ENCODE measurements at regions not wholly inside any gene's neighbourhood (a gene's known extent, or its start where the extent isn't known, plus 50 kb on each side); places are given as distances from the start of the nearest gene placed in this dataset.
"Not testable (repeated sequence)": the region's sequence is repeated elsewhere in the genome, so short reads cannot be mapped to it uniquely, and the experiment has no call there.

DNA sequence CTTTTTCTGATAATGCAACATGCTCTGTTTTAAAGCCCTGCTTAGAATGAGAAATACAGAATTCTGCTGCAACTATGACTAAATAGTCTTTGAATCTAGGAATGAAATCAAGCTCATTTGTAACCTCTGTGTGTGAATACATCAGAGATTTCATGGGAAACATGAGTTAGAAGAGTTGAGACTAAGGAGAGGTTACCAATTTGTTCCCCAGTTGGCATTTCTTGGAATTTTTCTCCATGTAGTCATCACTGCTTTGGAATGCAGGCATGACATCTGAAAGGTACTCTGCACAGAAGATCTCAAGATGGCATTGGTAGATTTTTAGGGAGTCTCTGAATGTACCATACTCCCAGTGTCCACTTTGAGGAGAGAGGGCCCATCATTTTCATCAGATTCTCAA lies 237.2 kb downstream of the TFAP2A start:
- H3K4me1 ChIP-seq (replicated peaks in 1 of 2) = no peaks in the 10 kb centered on the region
- intact Hi-C loops (cut with DNase I) = no loop called here
- DNase-seq = no peak
- H3K9me3 ChIP-seq (replicated peaks in 1 of 3) = no peaks in the 10 kb centered on the region
- H3K4me3 ChIP-seq = no peak overlapping the region
- H3K36me3 ChIP-seq (replicated peaks in 1 of 2) = no peaks in the 10 kb centered on the region
- H3K27ac ChIP-seq = no peak overlapping the region
- no peaks in the 10 kb centered on the region for H3K27me3 ChIP-seq
- no peak for TF ChIP-seq POLR2A (IDR thresholded peaks at IDR 0.05)
- TF ChIP-seq, protein P1, sequence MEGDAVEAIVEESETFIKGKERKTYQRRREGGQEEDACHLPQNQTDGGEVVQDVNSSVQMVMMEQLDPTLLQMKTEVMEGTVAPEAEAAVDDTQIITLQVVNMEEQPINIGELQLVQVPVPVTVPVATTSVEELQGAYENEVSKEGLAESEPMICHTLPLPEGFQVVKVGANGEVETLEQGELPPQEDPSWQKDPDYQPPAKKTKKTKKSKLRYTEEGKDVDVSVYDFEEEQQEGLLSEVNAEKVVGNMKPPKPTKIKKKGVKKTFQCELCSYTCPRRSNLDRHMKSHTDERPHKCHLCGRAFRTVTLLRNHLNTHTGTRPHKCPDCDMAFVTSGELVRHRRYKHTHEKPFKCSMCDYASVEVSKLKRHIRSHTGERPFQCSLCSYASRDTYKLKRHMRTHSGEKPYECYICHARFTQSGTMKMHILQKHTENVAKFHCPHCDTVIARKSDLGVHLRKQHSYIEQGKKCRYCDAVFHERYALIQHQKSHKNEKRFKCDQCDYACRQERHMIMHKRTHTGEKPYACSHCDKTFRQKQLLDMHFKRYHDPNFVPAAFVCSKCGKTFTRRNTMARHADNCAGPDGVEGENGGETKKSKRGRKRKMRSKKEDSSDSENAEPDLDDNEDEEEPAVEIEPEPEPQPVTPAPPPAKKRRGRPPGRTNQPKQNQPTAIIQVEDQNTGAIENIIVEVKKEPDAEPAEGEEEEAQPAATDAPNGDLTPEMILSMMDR (IDR thresholded peaks at IDR 0.05) = no peak

DNA sequence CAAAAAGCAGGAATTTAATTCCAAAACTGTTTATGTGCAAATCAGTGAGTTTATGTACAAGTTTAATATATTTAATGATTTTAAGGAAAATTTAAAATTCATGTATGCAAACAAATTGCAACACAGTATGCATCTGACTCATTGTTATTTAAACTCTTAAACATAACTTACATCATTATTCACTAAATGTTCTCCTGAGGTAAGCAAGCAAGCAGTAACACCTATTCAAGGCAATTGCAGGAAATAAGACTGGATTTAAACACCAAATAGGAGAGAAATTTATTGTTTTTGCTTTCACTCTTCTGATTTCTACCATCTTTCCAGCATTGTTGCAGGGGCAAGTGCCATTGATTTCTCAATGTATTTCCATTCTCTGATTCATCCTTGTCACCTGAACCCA lies 239.5 kb downstream of the TFAP2A start:
- Histone ChIP-seq H3K4me1 (replicated peaks in 1 of 2) (no peaks in the 10 kb centered on the region), H3K9me3 (replicated peaks in 1 of 3) (no peaks in the 10 kb centered on the region), H3K27me3 (no peaks in the 10 kb centered on the region), H3K4me3 (no peak overlapping the region), H3K36me3 (replicated peaks in 1 of 2) (no peaks in the 10 kb centered on the region), H3K27ac (no peak overlapping the region)
- TF ChIP-seq POLR2A (IDR thresholded peaks at IDR 0.05) = no peak
- TF ChIP-seq, protein P1 (IDR thresholded peaks at IDR 0.05) = no peak
- DNase-seq = no peak
- intact Hi-C loops (cut with DNase I) = no loop called here

DNA sequence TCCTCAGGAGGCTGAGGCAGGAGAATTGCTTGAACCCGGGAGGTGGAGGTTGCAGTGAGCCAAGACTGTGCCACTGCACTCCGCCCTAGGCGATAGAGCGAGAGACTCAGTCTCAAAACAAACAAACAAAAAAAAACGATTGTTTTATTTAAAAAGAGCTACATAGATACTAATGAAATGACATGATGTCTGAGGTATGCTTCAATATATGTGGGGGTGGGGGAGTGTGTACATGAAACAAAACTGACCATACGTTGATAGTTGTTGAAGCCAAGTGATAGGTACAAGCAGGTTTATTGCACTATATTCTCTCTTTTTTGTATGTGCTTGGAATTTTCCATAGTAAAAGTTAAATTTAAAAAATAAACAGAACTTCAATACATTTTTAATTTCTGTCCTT lies 240.1 kb downstream of the TFAP2A start:
- no peaks in the 10 kb centered on the region for H3K9me3 ChIP-seq (replicated peaks in 1 of 3)
- no peak for DNase-seq
- intact Hi-C loops (cut with DNase I) = no loop called here
- no peaks in the 10 kb centered on the region for H3K27me3 ChIP-seq
- no peak overlapping the region for H3K4me3 ChIP-seq
- 75 to 80% (median 79%) methylated on average over 6 of the region's 6 CpGs for WGBS, 4 donors
- TF ChIP-seq, protein P1 (IDR thresholded peaks at IDR 0.05) = no peak
- no peak for TF ChIP-seq POLR2A (IDR thresholded peaks at IDR 0.05)
- H3K36me3 ChIP-seq (replicated peaks in 1 of 2) = no peaks in the 10 kb centered on the region
- no peaks in the 10 kb centered on the region for H3K4me1 ChIP-seq (replicated peaks in 1 of 2)
- H3K27ac ChIP-seq = no peak overlapping the region

GRCh38 chr6:10174056-10174455 lies 240.8 kb downstream of the TFAP2A start:
- DNase-seq = no peak

DNA sequence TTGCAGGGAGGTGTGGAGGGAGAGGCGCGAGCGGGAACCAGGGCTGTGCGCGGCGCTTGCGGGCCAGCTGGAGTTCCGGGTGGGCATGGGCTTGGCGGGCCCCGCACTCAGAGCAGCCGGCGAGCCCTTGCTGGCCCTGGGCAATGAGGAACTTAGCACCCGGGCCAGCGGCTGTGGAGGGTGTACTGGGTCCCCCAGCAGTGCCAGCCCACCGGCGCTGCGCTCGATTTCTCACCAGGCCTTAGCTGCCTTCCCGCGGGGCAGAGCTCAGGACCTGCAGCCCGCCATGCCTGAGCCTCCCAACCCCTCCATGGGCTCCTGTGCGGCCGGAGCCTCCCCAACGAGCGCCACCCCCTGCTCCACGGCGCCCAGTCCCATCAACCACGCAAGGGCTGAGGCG lies 243.2 kb downstream of the TFAP2A start:
- H3K27me3 ChIP-seq; intact Hi-C loops (cut with DNase I); H3K4me1 ChIP-seq (replicated peaks in 1 of 2); H3K4me3 ChIP-seq; H3K36me3 ChIP-seq (replicated peaks in 1 of 2); H3K9me3 ChIP-seq (replicated peaks in 1 of 3); H3K27ac ChIP-seq; DNase-seq: not testable (repeated sequence)
- WGBS, 4 donors = 87 to 92% (median 91%) methylated on average over 14 to 29 of the region's 29 CpGs; no CpG with 5 or more reads in 1 of the 4 donors

More at GRCh38 chr6:10174056-10174455, 240.8 kb downstream of the TFAP2A start:
- Histone ChIP-seq H3K36me3 (replicated peaks in 1 of 2) (no peaks in the 10 kb centered on the region), H3K4me1 (replicated peaks in 1 of 2) (no peaks in the 10 kb centered on the region), H3K27ac (no peak overlapping the region), H3K4me3 (no peak overlapping the region), H3K27me3 (no peaks in the 10 kb centered on the region), H3K9me3 (replicated peaks in 1 of 3) (no peaks in the 10 kb centered on the region)
- intact Hi-C loops (cut with DNase I) = no loop called here
- WGBS, 4 donors = 89 to 100% (median 95%) methylated on average over 3 of the region's 3 CpGs
- TF ChIP-seq POLR2A (IDR thresholded peaks at IDR 0.05) = no peak
- TF ChIP-seq, protein P1 (IDR thresholded peaks at IDR 0.05) = no peak
